ENCODE measurements at regions not wholly inside any gene's neighbourhood (a gene's known extent, or its start where the extent isn't known, plus 50 kb on each side); places are given as distances from the start of the nearest gene placed in this dataset.

DNA sequence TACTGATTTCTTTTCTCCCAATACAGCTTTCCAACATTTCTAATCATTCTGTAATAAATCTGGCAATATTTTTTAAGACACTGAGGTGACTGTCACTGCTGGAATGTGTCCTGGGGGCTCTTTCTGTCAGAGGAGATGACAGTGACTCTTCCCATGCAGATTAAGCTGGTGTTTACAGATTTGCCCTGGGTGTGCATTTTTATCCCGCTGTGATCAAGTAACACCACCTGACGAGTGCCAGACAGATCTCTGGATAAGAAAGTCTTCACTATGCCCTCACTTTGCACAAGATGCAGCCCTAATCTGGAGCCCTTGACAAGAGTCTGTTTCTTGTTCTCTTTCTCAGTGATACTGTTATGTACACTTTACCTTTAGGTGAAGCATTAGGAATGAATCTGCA is 477.7 kb downstream of the ZIC1 start:
- peaks cover 4% of the 10 kb centered on the region for H3K9me3 Mint-ChIP-seq
- POLR2A ChIA-PET, result no interaction called here

DNA sequence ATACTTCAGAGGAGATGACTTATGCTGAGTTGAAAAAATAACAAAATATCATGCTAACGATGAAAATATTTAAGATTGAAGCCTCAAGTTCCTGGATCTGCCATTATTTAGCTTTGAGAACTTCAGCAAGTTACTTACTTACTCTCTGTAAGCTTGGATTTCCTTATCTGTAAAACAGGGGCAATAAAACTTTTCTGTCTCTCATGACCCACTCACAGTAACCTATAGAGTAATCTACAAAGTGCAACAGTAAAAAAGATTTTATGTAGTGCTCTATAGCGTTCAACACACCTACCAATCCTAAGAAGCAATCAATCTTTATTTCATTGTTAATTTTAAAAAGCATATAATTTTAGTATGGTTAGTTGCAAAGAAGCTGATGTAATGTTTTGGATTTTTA is 478.6 kb downstream of the ZIC1 start:
- no peak for DNase-seq

More for the DNA sequence above, 477.7 kb downstream of the ZIC1 start:
- Histone ChIP-seq H3K27me3 (ENCODE audit: control insufficient read depth in 1 of 2, insufficient read depth in 2 of 2, low read length in 2 of 2) (no peaks in the 10 kb centered on the region), H3K27ac (ENCODE audit: low read depth in 1 of 2, low read length in 2 of 2) (no peak overlapping the region), H3K4me3 (ENCODE audit: low read length) (no peak overlapping the region), H3K36me3 (ENCODE audit: insufficient read depth, low read length) (no peaks in the 10 kb centered on the region), H3K4me1 (ENCODE audit: insufficient read depth, low read length) (no peaks in the 10 kb centered on the region), H3K9me3 (ENCODE audit: control insufficient read depth in 1 of 2, insufficient read depth in 1 of 2, low read length in 2 of 2) (peaks cover 4 to 8% of the 10 kb centered on the region in 2 experiments)
- intact Hi-C loops (cut with DNase I, micrococcal nuclease), result no loop called here
- H3K27me3 Mint-ChIP-seq, result no peaks in the 10 kb centered on the region
- no peaks in the 10 kb centered on the region for H3K36me3 Mint-ChIP-seq (ENCODE audit: low read depth)
- no peak overlapping the region for H3K4me3 Mint-ChIP-seq
- no peak for DNase-seq
- no peak overlapping the region for H3K27ac Mint-ChIP-seq
- TF ChIP-seq, protein P1, sequence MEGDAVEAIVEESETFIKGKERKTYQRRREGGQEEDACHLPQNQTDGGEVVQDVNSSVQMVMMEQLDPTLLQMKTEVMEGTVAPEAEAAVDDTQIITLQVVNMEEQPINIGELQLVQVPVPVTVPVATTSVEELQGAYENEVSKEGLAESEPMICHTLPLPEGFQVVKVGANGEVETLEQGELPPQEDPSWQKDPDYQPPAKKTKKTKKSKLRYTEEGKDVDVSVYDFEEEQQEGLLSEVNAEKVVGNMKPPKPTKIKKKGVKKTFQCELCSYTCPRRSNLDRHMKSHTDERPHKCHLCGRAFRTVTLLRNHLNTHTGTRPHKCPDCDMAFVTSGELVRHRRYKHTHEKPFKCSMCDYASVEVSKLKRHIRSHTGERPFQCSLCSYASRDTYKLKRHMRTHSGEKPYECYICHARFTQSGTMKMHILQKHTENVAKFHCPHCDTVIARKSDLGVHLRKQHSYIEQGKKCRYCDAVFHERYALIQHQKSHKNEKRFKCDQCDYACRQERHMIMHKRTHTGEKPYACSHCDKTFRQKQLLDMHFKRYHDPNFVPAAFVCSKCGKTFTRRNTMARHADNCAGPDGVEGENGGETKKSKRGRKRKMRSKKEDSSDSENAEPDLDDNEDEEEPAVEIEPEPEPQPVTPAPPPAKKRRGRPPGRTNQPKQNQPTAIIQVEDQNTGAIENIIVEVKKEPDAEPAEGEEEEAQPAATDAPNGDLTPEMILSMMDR (IDR thresholded peaks at IDR 0.05), result no peak
- no peak for ATAC-seq (ENCODE audit: poor library complexity)
- H3K4me1 Mint-ChIP-seq (ENCODE audit: low read depth), result no peaks in the 10 kb centered on the region
- CTCF ChIA-PET, result no interaction called here

DNA sequence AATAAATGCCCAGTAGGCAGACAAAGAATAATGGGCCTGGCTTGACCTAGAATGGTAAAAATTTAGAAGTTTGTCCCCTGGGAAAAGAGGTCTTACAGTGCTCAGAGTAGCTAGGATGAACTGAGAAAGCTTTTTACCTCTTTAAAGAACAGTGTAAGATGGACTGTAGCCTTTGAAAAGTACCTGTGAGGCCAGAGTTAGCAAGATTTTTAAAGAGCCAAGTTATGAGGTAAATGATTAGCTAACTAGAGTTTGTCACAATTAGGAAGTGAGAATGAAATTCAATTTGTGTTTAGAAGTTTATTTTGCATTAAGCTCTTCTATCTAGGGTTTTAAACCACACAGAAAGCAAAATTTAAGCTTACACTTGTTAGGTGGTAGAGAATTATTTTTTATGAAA is 480.9 kb downstream of the ZIC1 start:
- no peak overlapping the region for H3K27ac Mint-ChIP-seq
- H3K27ac ChIP-seq (ENCODE audit: low read depth in 1 of 2, low read length in 2 of 2), result no peak overlapping the region
- no peaks in the 10 kb centered on the region for H3K36me3 Mint-ChIP-seq (ENCODE audit: low read depth)
- POLR2A ChIA-PET, result no interaction called here
- H3K36me3 ChIP-seq (ENCODE audit: insufficient read depth, low read length), result no peaks in the 10 kb centered on the region
- CTCF ChIA-PET, result no interaction called here
- no peak for DNase-seq
- H3K9me3 ChIP-seq (ENCODE audit: control insufficient read depth in 1 of 2, insufficient read depth in 1 of 2, low read length in 2 of 2), result peaks cover 0 to 4% of the 10 kb centered on the region in 2 experiments
- no peaks in the 10 kb centered on the region for H3K27me3 Mint-ChIP-seq
- intact Hi-C loops (cut with DNase I, micrococcal nuclease), result no loop called here
- TF ChIP-seq, protein P1 (IDR thresholded peaks at IDR 0.05), result no peak
- H3K4me3 Mint-ChIP-seq, result no peak overlapping the region
- no peak overlapping the region for H3K4me3 ChIP-seq (ENCODE audit: low read length)
- ATAC-seq (ENCODE audit: poor library complexity), result no peak
- peaks cover 2% of the 10 kb centered on the region for H3K9me3 Mint-ChIP-seq
- H3K4me1 Mint-ChIP-seq (ENCODE audit: low read depth), result no peaks in the 10 kb centered on the region
- H3K4me1 ChIP-seq (ENCODE audit: insufficient read depth, low read length), result no peaks in the 10 kb centered on the region
- no peaks in the 10 kb centered on the region for H3K27me3 ChIP-seq (ENCODE audit: control insufficient read depth in 1 of 2, insufficient read depth in 2 of 2, low read length in 2 of 2)

More for the DNA sequence above, 478.6 kb downstream of the ZIC1 start:
- no peaks in the 10 kb centered on the region for H3K36me3 ChIP-seq (ENCODE audit: insufficient read depth, low read length)
- no peak for ATAC-seq (ENCODE audit: poor library complexity)
- ChIA-PET CTCF (no interaction called here), POLR2A (no interaction called here)
- Mint-ChIP-seq H3K27me3 (no peaks in the 10 kb centered on the region), H3K4me3 (no peak overlapping the region), H3K4me1 (ENCODE audit: low read depth) (no peaks in the 10 kb centered on the region), H3K36me3 (ENCODE audit: low read depth) (no peaks in the 10 kb centered on the region), H3K27ac (no peak overlapping the region), H3K9me3 (peaks cover 4% of the 10 kb centered on the region)
- TF ChIP-seq, protein P1 (IDR thresholded peaks at IDR 0.05), result no peak
- no peak overlapping the region for H3K4me3 ChIP-seq (ENCODE audit: low read length)
- H3K9me3 ChIP-seq (ENCODE audit: control insufficient read depth in 1 of 2, insufficient read depth in 1 of 2, low read length in 2 of 2), result peaks cover 0 to 8% of the 10 kb centered on the region in 2 experiments
- no peaks in the 10 kb centered on the region for H3K4me1 ChIP-seq (ENCODE audit: insufficient read depth, low read length)
- intact Hi-C loops (cut with DNase I, micrococcal nuclease), result no loop called here
- no peaks in the 10 kb centered on the region for H3K27me3 ChIP-seq (ENCODE audit: control insufficient read depth in 1 of 2, insufficient read depth in 2 of 2, low read length in 2 of 2)
- no peak overlapping the region for H3K27ac ChIP-seq (ENCODE audit: low read depth in 1 of 2, low read length in 2 of 2)

Data from CD4-positive, alpha-beta T cell (primary cell).